ENCODE measurements at regions not wholly inside any gene's neighbourhood (a gene's known extent, or its start where the extent isn't known, plus 50 kb on each side); places are given as distances from the start of the nearest gene placed in this dataset.

GRCh38 chr15:36422631-36423030 lies 156.8 kb upstream of the CDIN1 start:
- no peak overlapping the region for H3K4me3 ChIP-seq (ENCODE audit: low read depth, low read length)
- TF ChIP-seq CTCF (IDR thresholded peaks at IDR 0.05; ENCODE audit: low read depth, low read length, missing control alignments): no peak
- in situ Hi-C loops (cut with HindIII; ENCODE audit: low sequenced_read_pairs): no loop called here
- DNase-seq (ENCODE audit: low read depth): no peak

GRCh38 chr15:36426691-36427090 lies 152.7 kb upstream of the CDIN1 start:
- DNase-seq (ENCODE audit: low read depth): no peak
- H3K4me3 ChIP-seq (ENCODE audit: low read depth, low read length): no peak overlapping the region
- no peak for TF ChIP-seq CTCF (IDR thresholded peaks at IDR 0.05; ENCODE audit: low read depth, low read length, missing control alignments)
- in situ Hi-C loops (cut with HindIII; ENCODE audit: low sequenced_read_pairs): no loop called here

- DNase-seq (ENCODE audit: low read depth): peak; percentile 91
- no peak for TF ChIP-seq CTCF (IDR thresholded peaks at IDR 0.05; ENCODE audit: low read depth, low read length, missing control alignments)
- in situ Hi-C loops (cut with HindIII; ENCODE audit: low sequenced_read_pairs): no loop called here
- H3K4me3 ChIP-seq (ENCODE audit: low read depth, low read length): no peak overlapping the region
These were observed 151.2 kb upstream of the CDIN1 start for GRCh38 chr15:36428102-36428845.

- no peak for TF ChIP-seq CTCF (IDR thresholded peaks at IDR 0.05; ENCODE audit: low read depth, low read length, missing control alignments)
- no peak overlapping the region for H3K4me3 ChIP-seq (ENCODE audit: low read depth, low read length)
- DNase-seq (ENCODE audit: low read depth): no peak
- in situ Hi-C loops (cut with HindIII; ENCODE audit: low sequenced_read_pairs): no loop called here
These were observed 149.7 kb upstream of the CDIN1 start for GRCh38 chr15:36429707-36430106.

GRCh38 chr15:36430280-36430679 lies 149.1 kb upstream of the CDIN1 start:
- no peak for DNase-seq (ENCODE audit: low read depth)
- no peak overlapping the region for H3K4me3 ChIP-seq (ENCODE audit: low read depth, low read length)
- in situ Hi-C loops (cut with HindIII; ENCODE audit: low sequenced_read_pairs): no loop called here
- no peak for TF ChIP-seq CTCF (IDR thresholded peaks at IDR 0.05; ENCODE audit: low read depth, low read length, missing control alignments)

- no peak for TF ChIP-seq CTCF (IDR thresholded peaks at IDR 0.05; ENCODE audit: low read depth, low read length, missing control alignments)
- no peak overlapping the region for H3K4me3 ChIP-seq (ENCODE audit: low read depth, low read length)
- in situ Hi-C loops (cut with HindIII; ENCODE audit: low sequenced_read_pairs): no loop called here
- DNase-seq (ENCODE audit: low read depth): no peak
These were observed 148.6 kb upstream of the CDIN1 start for GRCh38 chr15:36430726-36431265.
